ENCODE measurements at regions not wholly inside any gene's neighbourhood (a gene's known extent, or its start where the extent isn't known, plus 50 kb on each side); places are given as distances from the start of the nearest gene placed in this dataset.

GRCh38 chr2:15840148-15840547, 100.2 kb upstream of the MYCN start:
- DNase-seq (ENCODE audit: low read depth, low spot score) = no peak

DNA sequence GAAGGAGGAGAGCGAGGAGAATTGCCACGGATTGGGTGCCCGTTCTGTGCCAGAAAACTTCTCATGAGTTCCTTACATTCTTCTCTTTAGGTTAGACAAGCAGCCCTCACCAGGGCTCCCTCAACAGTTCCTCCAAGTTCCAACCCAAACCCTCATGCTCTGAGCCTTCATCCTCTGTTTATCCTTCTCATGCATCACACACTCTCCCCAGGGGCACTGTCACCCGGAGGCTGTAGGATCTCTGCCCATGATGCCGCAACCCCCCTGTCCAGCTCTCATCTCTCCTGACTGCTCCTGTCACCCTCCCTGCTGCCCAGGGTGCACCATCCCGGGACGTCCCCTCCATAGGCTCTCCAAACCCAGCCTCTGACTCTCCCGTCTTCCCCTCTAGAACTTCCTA, 99.4 kb upstream of the MYCN start:
- no peak for DNase-seq (ENCODE audit: low read depth, low spot score)

GRCh38 chr2:15841776-15842560, 98.4 kb upstream of the MYCN start:
- no peak for DNase-seq (ENCODE audit: low read depth, low spot score)

GRCh38 chr2:15842758-15843666, 97.3 kb upstream of the MYCN start:
- DNase-seq (ENCODE audit: low read depth, low spot score) = peak; percentile 33

DNA sequence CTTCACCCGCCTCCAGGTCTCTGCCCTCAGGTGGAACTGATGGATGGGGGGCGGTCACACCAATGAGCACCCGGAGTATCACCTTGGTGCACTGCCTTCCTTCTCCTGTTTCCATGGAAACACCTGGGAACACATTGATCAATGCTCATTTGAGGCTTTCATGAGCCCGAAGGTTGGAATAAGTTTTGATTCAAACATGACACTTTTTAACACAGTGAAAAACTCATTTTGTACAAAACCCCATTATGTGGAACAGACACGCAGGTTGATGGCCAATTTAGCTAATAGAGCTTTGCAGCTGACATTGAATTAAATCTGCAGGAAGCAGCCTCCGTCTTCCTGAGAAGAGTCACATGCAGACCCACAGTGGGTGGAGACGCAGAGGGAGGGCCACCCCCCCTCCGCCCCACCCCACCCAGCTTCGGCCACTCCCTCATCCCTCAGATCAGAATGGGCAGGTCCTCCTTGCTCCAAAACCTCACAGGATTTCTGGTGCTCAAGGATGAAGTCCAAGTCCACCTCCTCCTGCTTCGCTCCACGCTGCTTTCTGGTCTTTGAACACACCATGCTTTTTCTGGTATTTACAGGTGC, 96.0 kb upstream of the MYCN start:
- DNase-seq (ENCODE audit: low read depth, low spot score) = no peak

GRCh38 chr2:15845294-15845693, 95.1 kb upstream of the MYCN start:
- DNase-seq (ENCODE audit: low read depth, low spot score) = no peak

DNA sequence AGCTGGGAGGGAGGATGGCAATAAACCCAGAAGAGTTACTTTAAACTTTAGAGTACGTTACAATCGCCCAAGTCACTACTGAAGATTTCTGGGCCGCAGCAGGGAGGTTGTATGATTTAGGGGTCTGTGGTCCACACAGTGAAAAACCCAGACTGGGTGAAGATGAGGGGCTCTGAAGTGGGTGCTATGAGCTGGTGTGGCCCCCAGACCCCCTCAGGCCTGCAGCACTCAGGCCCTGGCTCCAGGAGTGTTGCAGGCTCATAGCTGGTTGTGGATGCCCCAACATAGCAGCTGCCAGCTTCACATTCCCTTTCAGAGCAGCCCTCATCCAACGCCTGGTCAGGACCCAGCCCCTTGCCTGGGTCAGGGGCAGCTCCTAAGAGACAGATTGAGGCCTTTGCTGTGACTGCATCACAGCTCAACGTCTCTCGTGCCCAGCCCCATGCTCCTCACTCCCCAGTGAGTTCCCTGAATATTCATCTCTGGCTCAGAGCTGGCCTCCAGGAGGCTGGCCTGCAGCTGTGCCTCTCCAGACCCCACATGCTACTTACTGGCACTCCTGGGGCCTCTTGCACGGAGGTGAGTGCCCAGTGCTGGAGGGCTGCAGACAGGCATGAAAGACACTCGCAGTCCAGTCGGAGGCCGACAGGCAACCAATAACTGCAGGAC, 94.5 kb upstream of the MYCN start:
- DNase-seq (ENCODE audit: low read depth, low spot score) = no peak

- DNase-seq (ENCODE audit: low read depth, low spot score) = no peak
Observed at GRCh38 chr2:15846626-15847025, 93.7 kb upstream of the MYCN start.

- no peak for DNase-seq (ENCODE audit: low read depth, low spot score)
Observed at GRCh38 chr2:15850534-15850933, 89.8 kb upstream of the MYCN start.

- no peak for DNase-seq (ENCODE audit: low read depth, low spot score)
Observed at GRCh38 chr2:15851076-15851693, 89.2 kb upstream of the MYCN start.

GRCh38 chr2:15852811-15853210, 87.5 kb upstream of the MYCN start:
- DNase-seq (ENCODE audit: low read depth, low spot score) = no peak

GRCh38 chr2:15853903-15854302, 86.4 kb upstream of the MYCN start:
- no peak for DNase-seq (ENCODE audit: low read depth, low spot score)

GRCh38 chr2:15855766-15856260, 84.5 kb upstream of the MYCN start:
- DNase-seq (ENCODE audit: low read depth, low spot score) = no peak

DNA sequence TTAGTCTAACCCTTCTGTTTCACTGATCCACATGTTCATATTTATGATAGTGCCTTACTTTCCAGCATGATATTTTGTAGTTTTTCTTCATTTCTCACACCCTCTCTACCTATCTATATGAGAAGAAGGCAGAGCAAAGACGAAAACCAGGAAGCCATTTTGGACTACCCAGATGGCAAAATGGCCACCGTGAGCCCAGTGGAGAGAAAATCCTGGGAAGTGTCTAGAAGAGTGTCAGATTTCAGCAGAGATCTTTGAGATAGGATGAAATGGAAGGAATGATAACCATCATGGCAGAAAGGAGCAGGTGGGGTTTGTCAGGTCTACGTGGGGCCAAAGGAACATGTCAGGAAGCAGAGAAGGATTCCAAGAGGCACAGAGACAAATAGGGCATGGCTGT, 84.0 kb upstream of the MYCN start:
- no peak for DNase-seq (ENCODE audit: low read depth, low spot score)

DNA sequence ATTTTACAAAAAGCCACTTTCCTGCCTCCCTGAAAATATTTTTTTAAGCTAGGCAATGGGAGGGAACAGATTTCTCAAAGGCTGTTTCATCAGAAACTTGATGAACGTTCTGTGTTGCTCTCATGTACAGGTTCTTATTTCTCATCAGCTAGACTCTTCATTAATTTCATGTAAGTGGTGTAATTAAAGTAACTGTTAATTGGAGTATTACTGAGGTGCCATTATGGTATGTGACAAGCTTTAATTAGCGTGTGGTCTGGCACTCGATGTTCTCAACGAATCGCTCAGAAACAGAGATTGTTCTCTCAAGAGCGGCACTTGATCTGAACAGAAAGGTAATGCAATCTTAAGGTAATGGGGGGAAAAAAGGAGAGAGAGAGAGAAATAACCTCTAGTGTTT, 81.9 kb upstream of the MYCN start:
- DNase-seq (ENCODE audit: low read depth, low spot score) = no peak

- no peak for DNase-seq (ENCODE audit: low read depth, low spot score)
Observed at GRCh38 chr2:15860051-15860663, 80.2 kb upstream of the MYCN start.

GRCh38 chr2:15860760-15861159, 79.6 kb upstream of the MYCN start:
- no peak for DNase-seq (ENCODE audit: low read depth, low spot score)

DNA sequence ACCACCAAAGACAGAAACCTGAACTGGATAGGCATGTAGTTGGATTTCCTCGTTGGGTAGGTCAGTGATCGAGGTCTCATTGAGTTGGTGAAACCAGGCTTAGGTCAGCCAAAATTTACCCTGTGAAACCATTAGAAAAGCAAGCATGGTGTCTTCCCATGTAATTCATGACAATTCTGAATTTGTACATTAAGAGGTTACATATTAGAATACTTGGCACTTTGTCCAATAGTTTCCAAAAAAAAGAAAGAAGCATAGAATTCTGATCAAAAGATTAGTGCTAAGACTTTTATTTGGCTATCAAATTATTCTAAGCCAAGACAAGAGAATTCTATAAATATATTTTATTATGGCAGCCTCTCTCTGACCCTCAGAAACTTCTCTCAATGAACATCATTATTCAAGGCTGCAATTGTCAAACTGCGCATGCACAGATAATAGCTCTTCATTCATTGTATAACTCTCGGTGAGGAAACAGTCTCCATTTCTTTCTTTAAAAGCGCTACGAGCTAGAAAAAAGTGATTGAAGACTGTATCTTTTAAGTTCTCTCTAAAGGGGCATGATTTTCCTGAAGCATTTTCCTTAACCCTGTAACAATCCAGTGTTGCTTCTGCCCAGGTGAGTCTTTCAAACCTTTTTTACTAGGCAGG, 79.1 kb upstream of the MYCN start:
- no peak for DNase-seq (ENCODE audit: low read depth, low spot score)

DNA sequence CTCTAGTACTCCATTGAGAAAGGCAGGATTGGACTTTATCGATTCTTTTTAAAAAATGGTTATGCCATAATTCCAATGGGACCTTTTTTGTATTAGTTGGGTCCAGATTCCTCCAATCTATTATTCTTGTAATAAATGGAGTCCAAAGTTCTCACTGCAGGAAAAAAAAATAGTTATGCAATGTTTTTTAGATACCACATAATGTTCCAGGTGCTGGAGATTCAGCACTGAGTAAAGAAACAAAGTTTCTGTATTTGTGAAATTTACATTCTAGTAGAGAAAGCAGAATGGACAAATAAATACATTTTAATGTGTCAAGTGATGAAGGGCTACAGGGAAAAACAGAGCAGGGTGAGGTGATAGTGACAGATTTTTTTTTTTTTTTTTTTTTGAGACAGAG, 78.5 kb upstream of the MYCN start:
- no peak for DNase-seq (ENCODE audit: low read depth, low spot score)

- DNase-seq (ENCODE audit: low read depth, low spot score) = no peak
Observed at GRCh38 chr2:15863089-15863488, 77.3 kb upstream of the MYCN start.

Measured in ELF-1 (cell line).